C1 segment of cervical spinal cord (tissue), 14 donors: ENCODE measurements at regions not wholly inside any gene's neighbourhood (a gene's known extent, or its start where the extent isn't known, plus 50 kb on each side); places are given as distances from the start of the nearest gene placed in this dataset.

ENCODE experiments used
- DNase-seq, 14 donors: peaks; one replicate each; lab custom pipeline; 2025; lab: John Stamatoyannopoulos, UW

GRCh38 chr11:95692526-95693260 is 96.9 kb downstream of the FAM76B start:
- no peak for DNase-seq

- no peak for DNase-seq
These were observed 99.5 kb downstream of the FAM76B start for GRCh38 chr11:95690100-95690499.

GRCh38 chr11:95688501-95689222 is 100.9 kb downstream of the FAM76B start:
- DNase-seq, result no peak

- no peak for DNase-seq
These were observed 101.6 kb downstream of the FAM76B start for GRCh38 chr11:95688015-95688414.

GRCh38 chr11:95686265-95686664 is 103.3 kb downstream of the FAM76B start:
- DNase-seq, result no peak

- DNase-seq, result no peak
These were observed 104.9 kb downstream of the FAM76B start for GRCh38 chr11:95684701-95685100.

- no peak for DNase-seq
These were observed 105.4 kb downstream of the FAM76B start for GRCh38 chr11:95684170-95684569.

GRCh38 chr11:95682552-95682951 is 107.0 kb downstream of the FAM76B start:
- no peak for DNase-seq

- DNase-seq, result no peak
These were observed 109.2 kb downstream of the FAM76B start for GRCh38 chr11:95680169-95680929.

- no peak for DNase-seq
These were observed 110.6 kb downstream of the FAM76B start for GRCh38 chr11:95678988-95679387.

- no peak for DNase-seq
These were observed 113.3 kb downstream of the FAM76B start for GRCh38 chr11:95676308-95676707.

GRCh38 chr11:95675585-95675984 is 114.0 kb downstream of the FAM76B start:
- no peak for DNase-seq

- no peak for DNase-seq
These were observed 114.8 kb downstream of the FAM76B start for GRCh38 chr11:95674657-95675358.

- DNase-seq, result no peak
These were observed 117.8 kb downstream of the FAM76B start for GRCh38 chr11:95671768-95672167.

GRCh38 chr11:95668131-95668530 is 121.5 kb downstream of the FAM76B start:
- DNase-seq, result no peak

- no peak for DNase-seq
These were observed 128.4 kb downstream of the FAM76B start for GRCh38 chr11:95661162-95661561.

GRCh38 chr11:95660038-95660437 is 129.5 kb downstream of the FAM76B start:
- no peak for DNase-seq

- no peak for DNase-seq
These were observed 130.5 kb downstream of the FAM76B start for GRCh38 chr11:95659088-95659487.

GRCh38 chr11:95655536-95655935 is 134.0 kb downstream of the FAM76B start:
- no peak for DNase-seq

- no peak for DNase-seq
These were observed 135.9 kb downstream of the FAM76B start for GRCh38 chr11:95653680-95654079.

- DNase-seq, result no peak
These were observed 136.5 kb downstream of the FAM76B start for GRCh38 chr11:95653099-95653498.

GRCh38 chr11:95652002-95652472 is 137.5 kb downstream of the FAM76B start:
- no peak for DNase-seq
